B cell (primary cell): ENCODE measurements at regions not wholly inside any gene's neighbourhood (a gene's known extent, or its start where the extent isn't known, plus 50 kb on each side); places are given as distances from the start of the nearest gene placed in this dataset.

ENCODE experiments used
- CTCF ChIP-seq: fragments of 200-600 bp; IDR thresholded peaks from one replicate; pipeline ENCODE4 v1.8.0; 2022; ENCODE audit warnings: antibody characterized with exemption, mild to moderate bottlenecking
- EZH2 ChIP-seq: IDR thresholded peaks from 2 replicates; pipeline ENCODE4 v1.6.1; 2012; ENCODE audit warnings: borderline replicate concordance, low read depth, mild to moderate bottlenecking, moderate library complexity, low read length; ENCODE audit not compliant: insufficient read depth, poor library complexity, severe bottlenecking

DNA sequence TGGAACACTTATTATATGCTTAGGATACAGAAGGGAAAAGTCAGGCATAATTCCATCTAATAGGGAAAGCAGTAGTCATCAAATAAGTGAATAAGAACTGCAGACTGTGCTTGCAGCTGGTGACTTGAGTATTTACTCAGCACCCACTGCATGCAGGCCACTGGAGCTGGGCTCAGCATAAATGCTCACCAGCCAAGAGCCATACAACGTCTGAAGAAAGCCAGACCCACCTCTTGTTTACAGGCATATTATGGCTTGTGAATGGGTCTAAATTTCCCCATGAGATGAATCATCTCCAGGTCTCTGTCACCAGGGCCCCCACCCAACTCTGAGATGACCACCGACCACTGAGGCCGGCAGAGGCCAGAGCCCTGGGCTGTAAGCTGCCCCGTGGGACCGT lies 123.8 kb upstream of the PKDCC start:
- TF ChIP-seq CTCF (no peak), EZH2 (no peak)
